ENCODE measurements at regions not wholly inside any gene's neighbourhood (a gene's known extent, or its start where the extent isn't known, plus 50 kb on each side); places are given as distances from the start of the nearest gene placed in this dataset.
"Not testable (repeated sequence)": the region's sequence is repeated elsewhere in the genome, so short reads cannot be mapped to it uniquely, and the experiment has no call there.

DNA sequence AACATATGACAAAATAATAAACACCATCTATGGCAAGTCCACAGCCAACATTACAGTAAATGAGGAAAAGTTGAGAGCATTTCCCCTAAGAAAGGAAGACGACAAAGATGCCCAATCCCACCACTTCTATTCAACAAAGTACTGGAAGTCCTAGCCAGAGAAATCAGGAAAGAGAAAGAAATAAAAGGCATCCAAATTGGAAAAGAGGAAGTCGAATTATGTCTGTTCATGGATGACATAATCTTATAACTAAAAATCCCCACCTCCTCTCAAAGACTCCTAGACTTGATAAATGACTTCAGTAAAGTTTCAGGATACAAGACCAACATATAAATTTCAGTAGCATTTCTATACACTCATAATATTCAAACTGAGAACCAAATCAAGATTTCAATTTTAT, 288.5 kb upstream of the POT1 start:
- no peak for DNase-seq

GRCh38 chr7:125201002-125201401, 271.4 kb upstream of the POT1 start:
- DNase-seq: no peak

- no peak for DNase-seq
Measured at GRCh38 chr7:125197731-125198393, 268.2 kb upstream of the POT1 start.

GRCh38 chr7:125195156-125195555, 265.5 kb upstream of the POT1 start:
- no peak for DNase-seq

DNA sequence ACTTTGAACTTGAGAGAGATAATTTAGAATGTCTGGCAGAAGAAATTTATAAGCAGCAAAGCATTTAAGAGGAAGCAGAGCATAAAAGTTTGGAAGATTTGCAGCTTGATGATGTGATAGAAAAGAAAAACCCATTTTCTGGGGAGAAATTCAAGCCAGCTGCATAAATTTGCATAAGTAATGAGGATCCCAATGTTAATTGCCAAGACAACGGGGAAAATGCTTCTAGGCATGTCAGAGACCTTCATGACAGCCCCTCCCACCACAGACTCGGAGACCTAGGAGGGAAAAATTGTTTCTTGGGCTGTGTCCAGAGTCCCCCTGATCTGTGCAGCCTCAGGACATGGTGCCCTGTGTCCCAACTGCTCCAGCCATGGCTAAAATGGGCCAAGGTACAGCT, 263.6 kb upstream of the POT1 start:
- no peak for DNase-seq

DNA sequence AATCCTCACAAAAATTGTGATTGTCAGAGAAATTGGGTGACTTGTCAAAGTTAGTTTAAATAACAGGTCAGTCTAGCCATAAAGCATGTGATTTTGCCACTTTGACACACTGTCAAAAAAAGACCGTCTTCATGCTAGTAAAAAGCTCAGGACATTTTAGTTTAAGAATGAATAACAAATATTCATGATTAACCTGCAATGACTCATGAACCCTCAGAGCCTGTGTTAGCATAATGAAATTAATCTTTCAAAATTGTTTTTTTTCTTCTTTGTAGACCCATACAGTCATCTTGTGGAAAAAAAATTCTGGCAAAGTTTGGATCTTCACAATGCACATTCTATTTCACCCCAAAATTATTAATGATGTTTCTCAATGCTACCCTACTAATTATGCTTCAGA, 255.2 kb upstream of the POT1 start:
- no peak for DNase-seq

- DNase-seq: not testable (repeated sequence)
Measured at GRCh38 chr7:125181569-125182267, 252.1 kb upstream of the POT1 start.

GRCh38 chr7:125173571-125173970, 243.9 kb upstream of the POT1 start:
- DNase-seq: no peak

- no peak for DNase-seq
Measured at GRCh38 chr7:125169088-125169487, 239.5 kb upstream of the POT1 start.

DNA sequence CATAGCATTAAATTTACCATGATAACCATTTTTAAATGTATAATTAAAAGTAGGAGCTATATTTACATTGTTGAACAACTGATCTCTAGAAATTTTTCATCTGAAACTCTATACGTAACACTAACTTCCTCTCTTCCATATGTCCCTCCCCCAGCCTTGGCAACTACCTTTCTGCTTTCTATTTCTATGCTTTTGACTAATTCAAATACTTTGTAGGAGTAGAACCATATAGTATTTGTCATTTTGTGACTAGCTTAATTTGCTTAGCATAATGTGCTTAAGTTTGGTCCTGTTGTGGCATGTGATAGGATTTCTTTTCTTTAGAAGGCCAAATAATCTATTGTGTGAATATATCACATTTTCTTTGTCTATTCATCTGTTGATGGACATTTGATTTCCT, 225.3 kb upstream of the POT1 start:
- no peak for DNase-seq

DNA sequence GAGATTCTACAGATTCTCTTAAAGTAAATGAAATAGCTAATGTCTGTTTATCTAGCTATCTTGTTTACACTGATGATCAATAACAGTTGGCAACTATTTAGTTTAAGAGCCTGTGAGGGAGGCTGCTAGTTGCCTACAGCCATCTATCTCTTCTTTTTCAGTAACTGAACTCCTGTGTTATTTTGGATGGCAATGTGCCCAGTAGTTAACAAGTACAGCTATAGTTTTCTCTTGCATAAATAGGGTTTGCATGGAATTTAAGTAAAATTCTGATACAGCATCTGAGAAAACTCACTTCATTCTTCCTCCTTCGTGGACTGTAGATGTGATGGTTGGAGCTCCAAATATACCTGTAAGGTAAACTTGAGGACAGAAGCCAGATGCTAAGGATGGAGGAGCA, 219.5 kb upstream of the POT1 start:
- DNase-seq: no peak

DNA sequence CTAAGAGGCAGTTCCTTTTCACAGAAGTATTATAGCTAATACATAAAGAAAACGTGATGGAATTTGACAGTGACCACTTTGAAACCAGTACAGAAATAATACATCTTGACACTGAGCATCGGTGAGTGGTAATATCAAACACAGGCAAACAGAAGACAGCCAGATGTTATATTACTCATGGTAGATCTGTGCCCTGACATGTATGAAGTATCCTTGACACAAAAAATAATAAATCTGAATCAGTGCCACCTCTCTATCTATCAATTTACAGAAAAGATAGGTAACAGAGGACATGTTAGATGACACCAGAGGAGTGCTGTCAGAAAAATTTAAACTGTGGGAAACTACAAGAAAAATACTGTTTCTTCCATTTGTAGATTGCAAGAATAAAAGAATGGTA, 217.4 kb upstream of the POT1 start:
- no peak for DNase-seq

DNA sequence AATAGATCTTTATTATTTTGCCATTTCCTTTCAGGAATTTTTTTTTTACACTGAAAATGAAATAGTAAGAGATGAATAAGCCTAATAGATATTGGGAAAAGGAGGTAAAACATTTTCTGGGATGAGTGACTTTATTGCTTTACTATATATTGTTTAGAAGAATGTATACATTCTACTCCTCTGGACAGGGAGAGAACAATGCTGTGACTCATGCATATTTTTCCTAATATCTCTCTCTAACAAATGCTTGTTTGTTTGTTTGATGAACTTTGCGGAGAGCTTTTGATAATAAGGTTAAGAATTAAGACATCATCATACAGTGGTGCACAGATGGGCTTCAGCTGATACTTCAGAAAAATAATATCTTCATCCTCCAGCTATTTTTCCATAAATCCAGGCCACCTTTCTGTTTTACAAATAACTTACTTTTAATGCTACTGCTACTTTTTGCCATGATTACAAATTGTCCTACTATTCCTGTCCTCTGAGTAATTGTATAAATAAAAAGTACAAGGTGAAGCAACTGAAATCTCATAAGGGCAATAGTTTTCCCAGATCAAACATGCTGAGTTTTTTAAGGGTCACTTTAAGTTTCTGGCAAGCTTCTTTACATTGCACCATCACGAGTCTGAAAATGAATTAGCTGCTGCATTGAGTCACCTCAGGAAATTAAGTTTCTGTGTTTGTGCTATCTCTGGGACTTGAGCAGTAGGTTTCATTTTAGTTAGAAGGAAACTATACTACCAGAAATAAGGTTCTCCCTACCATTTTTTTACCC, 207.3 kb upstream of the POT1 start:
- DNase-seq: no peak

GRCh38 chr7:125136341-125136740, 206.7 kb upstream of the POT1 start:
- DNase-seq: no peak

- DNase-seq: no peak
Measured at GRCh38 chr7:125130173-125130572, 200.5 kb upstream of the POT1 start.

DNA sequence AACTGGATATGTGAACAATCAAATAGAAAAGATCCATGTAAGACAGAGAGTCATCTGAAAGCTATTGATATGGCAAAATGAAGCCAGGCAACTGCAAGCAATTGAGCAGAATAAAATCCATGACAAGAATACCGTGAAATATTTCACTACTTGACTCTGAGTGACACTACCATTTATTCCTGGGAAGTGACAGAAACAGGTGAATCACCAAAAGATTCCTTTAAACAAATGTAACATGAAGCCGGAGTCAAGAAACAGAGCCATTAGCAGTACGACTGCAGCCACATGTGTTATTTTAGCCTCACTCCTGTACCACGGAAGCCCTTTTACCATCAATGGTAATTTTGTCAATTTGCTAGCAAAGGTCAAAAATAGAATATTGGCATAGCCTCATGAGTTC, 197.7 kb upstream of the POT1 start:
- no peak for DNase-seq

- DNase-seq: no peak
Measured at GRCh38 chr7:125126376-125126775, 196.8 kb upstream of the POT1 start.

- DNase-seq: no peak
Measured at GRCh38 chr7:125125315-125125714, 195.7 kb upstream of the POT1 start.

DNA sequence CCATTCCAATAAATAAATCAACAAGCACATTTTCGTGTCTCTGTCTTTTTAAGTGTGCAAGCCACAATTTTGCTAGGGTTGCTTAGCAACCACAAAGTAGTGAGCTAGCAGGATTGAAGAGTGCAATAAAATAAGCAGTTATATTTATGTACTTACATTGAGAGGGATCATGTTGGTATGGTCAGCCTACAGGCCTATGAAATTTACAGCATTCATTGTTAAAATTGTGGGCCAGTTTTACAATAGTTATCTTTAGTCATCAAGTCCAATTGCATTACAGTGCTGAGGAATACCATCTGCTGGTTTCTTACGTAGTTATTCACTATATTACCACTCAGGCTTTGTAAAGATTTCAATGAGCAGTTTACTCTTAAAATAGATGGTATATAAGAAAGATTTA, 192.5 kb upstream of the POT1 start:
- no peak for DNase-seq

GRCh38 chr7:125119559-125120115, 190.0 kb upstream of the POT1 start:
- DNase-seq: no peak

- no peak for DNase-seq
Measured at GRCh38 chr7:125118444-125118843, 188.8 kb upstream of the POT1 start.

- DNase-seq: no peak
Measured at GRCh38 chr7:125112850-125113249, 183.2 kb upstream of the POT1 start.

- no peak for DNase-seq
Measured at GRCh38 chr7:125099519-125099918, 169.9 kb upstream of the POT1 start.
